ENCODE measurements at regions not wholly inside any gene's neighbourhood (a gene's known extent, or its start where the extent isn't known, plus 50 kb on each side); places are given as distances from the start of the nearest gene placed in this dataset.
"Not testable (repeated sequence)": the region's sequence is repeated elsewhere in the genome, so short reads cannot be mapped to it uniquely, and the experiment has no call there.

- H3K4me3 ChIP-seq (replicated peaks; ENCODE audit: low read depth, low read length) = no peak overlapping the region
- no peak for TF ChIP-seq CTCF (IDR thresholded peaks at IDR 0.05; ENCODE audit: low read depth, low read length, missing control alignments)
- no peak for DNase-seq (ENCODE audit: extremely low read depth, low read depth)
Observed at GRCh38 chr6:82442061-82442719, 78.6 kb downstream of the TPBG start.

GRCh38 chr6:82458147-82458546 lies 94.5 kb downstream of the TPBG start:
- TF ChIP-seq CTCF (IDR thresholded peaks at IDR 0.05; ENCODE audit: low read depth, low read length, missing control alignments) = no peak
- no peak overlapping the region for H3K4me3 ChIP-seq (replicated peaks; ENCODE audit: low read depth, low read length)
- DNase-seq (ENCODE audit: extremely low read depth, low read depth) = no peak

- no peak for TF ChIP-seq CTCF (IDR thresholded peaks at IDR 0.05; ENCODE audit: low read depth, low read length, missing control alignments)
- DNase-seq (ENCODE audit: extremely low read depth, low read depth) = no peak
- no peak overlapping the region for H3K4me3 ChIP-seq (replicated peaks; ENCODE audit: low read depth, low read length)
Observed at GRCh38 chr6:82458705-82459104, 95.1 kb downstream of the TPBG start.

GRCh38 chr6:82461536-82461935 lies 97.9 kb downstream of the TPBG start:
- no peak for DNase-seq (ENCODE audit: extremely low read depth, low read depth)
- no peak for TF ChIP-seq CTCF (IDR thresholded peaks at IDR 0.05; ENCODE audit: low read depth, low read length, missing control alignments)

GRCh38 chr6:82467338-82467737 lies 103.7 kb downstream of the TPBG start:
- no peak for TF ChIP-seq CTCF (IDR thresholded peaks at IDR 0.05; ENCODE audit: low read depth, low read length, missing control alignments)
- DNase-seq (ENCODE audit: extremely low read depth, low read depth) = no peak
- no peak overlapping the region for H3K4me3 ChIP-seq (replicated peaks; ENCODE audit: low read depth, low read length)

More at GRCh38 chr6:82461536-82461935, 97.9 kb downstream of the TPBG start:
- no peak overlapping the region for H3K4me3 ChIP-seq (replicated peaks; ENCODE audit: low read depth, low read length)

- not testable (repeated sequence) for DNase-seq (ENCODE audit: extremely low read depth, low read depth); H3K4me3 ChIP-seq (replicated peaks; ENCODE audit: low read depth, low read length)
Observed at GRCh38 chr6:82470123-82470522, 106.5 kb downstream of the TPBG start.

- H3K4me3 ChIP-seq (replicated peaks; ENCODE audit: low read depth, low read length); DNase-seq (ENCODE audit: extremely low read depth, low read depth): not testable (repeated sequence)
Observed at GRCh38 chr6:82475106-82475505, 111.5 kb downstream of the TPBG start.

- DNase-seq (ENCODE audit: extremely low read depth, low read depth) = no peak
- no peak for TF ChIP-seq CTCF (IDR thresholded peaks at IDR 0.05; ENCODE audit: low read depth, low read length, missing control alignments)
- no peak overlapping the region for H3K4me3 ChIP-seq (replicated peaks; ENCODE audit: low read depth, low read length)
Observed at GRCh38 chr6:82484001-82484400, 120.4 kb downstream of the TPBG start.

All from HFF-Myc (cell line).